Heart left ventricle (tissue), 16 donors: ENCODE measurements at regions not wholly inside any gene's neighbourhood (a gene's known extent, or its start where the extent isn't known, plus 50 kb on each side); places are given as distances from the start of the nearest gene placed in this dataset.

Source experiments
- ATAC-seq, 4 donors: fragments of 200-7000 bp; cut with Tn5 transposase; one replicate each; pipeline ENCODE4 v1.9.1; 2020 to 2022; ENCODE audit warnings: moderate library complexity in 4 of 4, mild to moderate bottlenecking in 3 of 4, moderate number of reproducible peaks in 1 of 4
- DNase-seq, 5 donors: peaks; one replicate each; pipeline ENCODE4 v3.0.0-alpha.2; 2020
- H3K27ac ChIP-seq, 12 donors: fragments of 200-600 bp; sonication (generic) in 4 of 12; one replicate each; pipeline versions ENCODE4 v1.5.0 to v1.8.0; 2016 to 2022; ENCODE audit warnings: mild to moderate bottlenecking in 2 of 12
- H3K27me3 ChIP-seq, 9 donors: fragments of 200-600 bp; sonication (generic) in 2 of 9; one replicate each; pipeline versions ENCODE4 v1.5.1 to v1.8.0; 2016 to 2022; ENCODE audit warnings: mild to moderate bottlenecking in 3 of 9
- H3K36me3 ChIP-seq, 9 donors: fragments of 200-600 bp; sonication (generic) in 2 of 9; one replicate each; pipeline versions ENCODE4 v1.5.0 to v1.8.0; 2018 to 2022; ENCODE audit warnings: mild to moderate bottlenecking in 2 of 9
- H3K4me1 ChIP-seq, 12 donors: fragments of 200-600 bp; sonication (generic) in 4 of 12; one replicate each; pipeline versions ENCODE4 v1.5.0 to v1.8.0; 2016 to 2022; ENCODE audit warnings: mild to moderate bottlenecking in 3 of 12
- H3K4me3 ChIP-seq, 12 donors: fragments of 200-600 bp; sonication (generic) in 4 of 12; one replicate each; pipeline versions ENCODE4 v1.5.0 to v1.8.0; 2017 to 2022; ENCODE audit warnings: mild to moderate bottlenecking in 9 of 12, moderate library complexity in 4 of 12
- H3K9me3 ChIP-seq, 12 donors: fragments of 200-600 bp; sonication (generic) in 4 of 12; one replicate each; pipeline versions ENCODE4 v1.5.0 to v1.8.0; 2016 to 2022; ENCODE audit warnings: mild to moderate bottlenecking in 1 of 12
- CTCF ChIP-seq, 12 donors: fragments of 200-600 bp; sonication (generic) in 4 of 12; IDR thresholded peaks; one replicate each; pipeline versions ENCODE4 v1.5.0 to v1.8.0; 2018 to 2022; ENCODE audit warnings: antibody characterized with exemption in 12 of 12, mild to moderate bottlenecking in 5 of 12
- POLR2A ChIP-seq, 2 donors: fragments of 450-650 bp; IDR thresholded peaks; one replicate each; pipeline ENCODE4 v1.6.1; 2017; ENCODE audit warnings: antibody characterized with exemption in 2 of 2, mild to moderate bottlenecking in 2 of 2, moderate library complexity in 2 of 2
- WGBS, 4 donors: extraction: QIAGEN DNeasy Blood & Tissue Kit in 2 of 4; methylation state at CpG; one replicate each; pipeline versions ENCODE4 v1.1.5 to v1.1.7; 2013 to 2018; 5-methylcytosine and 5-hydroxymethylcytosine counted together
- intact Hi-C, 10 donors: fragments of 100-400 bp; cut with DNase I; formaldehyde crosslinking; loops; one replicate each; pipeline versions ENCODE4 v1.11.1 to v1.14.2; 2022
- donor health status: ischemic (EF 13 %, LVEDD 7.1; RV severe dilation, severe dysfunction).
- donor health status: healthy with polysubstance abuse.
- donor health status: DM: no; HTN: yes; CAD: no.
- donor health status: DM: no; HTN: no; CAD: no.
- donor health status: ischemic (EF 25% LVEDD 6.9; RV normal size, moderate dysfunction).
- donor health status: ischemic (EF 25% LVEDD 5.7; RV mildly dilated, moderate dysfunction).
- donor health status: healthy.
- donor health status: DM: yes; HTN: yes; CAD: no.
- donor health status: ischemic (EF 35%, LVEDD 5.7; RV mildly dilated, moderate dysfunction).
- donor health status: nonischemic (EF 11% LVEDD 7.7; RV severe dilation, severe dysfunction).
- donor health status: DM: yes; HTN: yes; CAD: no.
- donor health status: PGD.
- donor health status: ischemic (EF 29% LVEDD 5.4; RV normal size, mild dysfunction).
- donor health status: nonischemic (EF 23%, LVEDD 6.1; RV moderate dilation, normal function).

GRCh38 chr9:103894184-103894583 lies 199.9 kb upstream of the SMC2 start:
- ATAC-seq (no peak), DNase-seq (no peak)
- no peak overlapping the region for H3K27ac ChIP-seq
- H3K36me3 ChIP-seq: no peaks in the 10 kb centered on the region
- TF ChIP-seq POLR2A (IDR thresholded peaks at IDR 0.05): no peak
- TF ChIP-seq CTCF (IDR thresholded peaks at IDR 0.05): no peak
- H3K9me3 ChIP-seq: no peaks in the 10 kb centered on the region
- H3K4me1 ChIP-seq: no peaks in the 10 kb centered on the region
- 40 to 55% (median 52%) methylated on average over 2 of the region's 2 CpGs for WGBS, 4 donors
- H3K4me3 ChIP-seq: no peak overlapping the region
- no peaks in the 10 kb centered on the region for H3K27me3 ChIP-seq
- intact Hi-C loops: no loop called here

GRCh38 chr9:103898550-103898949 lies 195.6 kb upstream of the SMC2 start:
- intact Hi-C loops: no loop called here
- Histone ChIP-seq H3K4me1 (no peaks in the 10 kb centered on the region), H3K27ac (no peak overlapping the region), H3K27me3 (no peaks in the 10 kb centered on the region), H3K36me3 (no peaks in the 10 kb centered on the region), H3K4me3 (no peak overlapping the region), H3K9me3 (no peaks in the 10 kb centered on the region)
- WGBS, 4 donors: 40 to 57% (median 49%) methylated on average over 1 of the region's 1 CpG
- ATAC-seq (no peak), DNase-seq (no peak)
- TF ChIP-seq CTCF (IDR thresholded peaks at IDR 0.05) (no peak), POLR2A (IDR thresholded peaks at IDR 0.05) (no peak)

DNA sequence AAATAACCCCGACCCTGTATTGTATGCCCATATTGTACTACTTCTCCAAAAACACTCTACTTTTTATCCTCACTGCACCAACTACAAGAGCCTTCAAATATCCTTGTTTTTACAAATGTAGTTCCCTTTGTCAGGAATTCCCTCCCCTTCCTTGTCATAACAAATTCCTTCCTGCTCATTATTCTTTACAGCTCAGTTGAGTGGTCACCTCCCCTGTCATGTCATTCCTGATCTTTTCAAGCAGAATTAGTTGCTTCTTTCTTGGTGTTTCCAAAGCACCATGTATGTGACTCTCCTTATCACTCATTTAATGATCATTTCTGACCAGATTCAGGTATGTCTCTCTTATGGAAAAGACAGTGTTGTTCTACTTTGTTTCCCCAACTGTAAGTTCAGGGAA lies 194.2 kb upstream of the SMC2 start:
- DNase-seq (no peak), ATAC-seq (no peak)
- Histone ChIP-seq H3K4me3 (no peak overlapping the region), H3K9me3 (no peaks in the 10 kb centered on the region), H3K36me3 (no peaks in the 10 kb centered on the region), H3K4me1 (no peaks in the 10 kb centered on the region), H3K27ac (no peak overlapping the region), H3K27me3 (no peaks in the 10 kb centered on the region)
- 50 to 59% (median 55%) methylated on average over 1 of the region's 1 CpG for WGBS, 4 donors
- TF ChIP-seq CTCF (IDR thresholded peaks at IDR 0.05): no peak
- TF ChIP-seq POLR2A (IDR thresholded peaks at IDR 0.05): no peak
- intact Hi-C loops: no loop called here

DNA sequence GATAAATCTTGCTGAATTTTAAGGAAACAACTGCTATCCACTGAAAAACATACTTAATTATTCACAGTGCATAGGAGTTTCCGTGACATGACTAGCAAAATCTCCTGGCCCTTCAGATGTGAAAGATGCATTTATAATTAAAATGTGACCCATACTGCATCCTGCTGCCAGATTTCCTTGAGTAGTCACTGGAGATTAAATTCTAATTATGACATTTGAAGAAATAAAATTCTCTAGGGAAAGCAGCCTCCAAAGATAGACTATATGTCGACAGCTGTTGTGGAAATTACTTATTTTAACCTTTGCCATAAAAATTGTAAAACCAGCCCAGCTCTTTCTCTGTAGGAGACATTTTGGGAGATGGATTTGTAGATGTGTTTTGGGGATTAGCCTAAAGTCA lies 193.6 kb upstream of the SMC2 start:
- no peaks in the 10 kb centered on the region for H3K9me3 ChIP-seq
- TF ChIP-seq CTCF (IDR thresholded peaks at IDR 0.05): no peak
- no peak for TF ChIP-seq POLR2A (IDR thresholded peaks at IDR 0.05)
- H3K36me3 ChIP-seq: no peaks in the 10 kb centered on the region
- no peak overlapping the region for H3K27ac ChIP-seq
- DNase-seq (no peak), ATAC-seq (no peak)
- 33 to 60% (median 41%) methylated on average over 2 of the region's 2 CpGs for WGBS, 4 donors
- H3K27me3 ChIP-seq: no peaks in the 10 kb centered on the region
- H3K4me3 ChIP-seq: no peak overlapping the region
- H3K4me1 ChIP-seq: no peaks in the 10 kb centered on the region
- intact Hi-C loops: no loop called here
